ENCODE measurements at regions not wholly inside any gene's neighbourhood (a gene's known extent, or its start where the extent isn't known, plus 50 kb on each side); places are given as distances from the start of the nearest gene placed in this dataset.

DNA sequence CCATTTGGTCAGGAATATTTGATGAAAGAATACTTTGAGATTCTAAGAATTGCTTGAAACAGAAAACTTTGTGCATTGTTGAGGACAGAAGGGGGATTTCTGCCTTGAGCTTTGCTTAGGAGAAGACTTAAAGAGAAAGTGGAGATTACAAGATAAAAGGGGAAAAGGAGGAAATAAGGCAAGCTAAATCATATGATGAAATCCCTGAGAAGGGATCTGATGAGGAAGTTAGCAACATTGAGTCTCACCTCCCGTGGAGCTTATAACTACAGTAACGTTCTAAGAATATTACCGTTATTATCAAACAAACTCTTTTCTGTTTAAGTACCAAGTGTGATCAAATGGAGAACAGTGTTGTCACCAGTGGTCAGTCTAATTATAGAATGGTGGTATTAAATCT is 414.7 kb upstream of the NAALADL2 start:
- no peak for TF ChIP-seq CTCF (conservative IDR thresholded peaks at IDR 0.05)
- no peak for TF ChIP-seq ZFX (IDR thresholded peaks at IDR 0.05)
